Suprapubic skin (tissue), 4 donors: ENCODE measurements at regions not wholly inside any gene's neighbourhood (a gene's known extent, or its start where the extent isn't known, plus 50 kb on each side); places are given as distances from the start of the nearest gene placed in this dataset.

Experiments used
- EP300 ChIP-seq: sonication (generic); formaldehyde crosslinking; IDR thresholded peaks from one replicate; pipeline ENCODE4 v1.6.1; 2017; ENCODE audit warnings: antibody characterized with exemption
- POLR2A ChIP-seq, 2 donors: fragments of 450-650 bp; IDR thresholded peaks; one replicate each; pipeline ENCODE4 v1.6.1; 2017; ENCODE audit warnings: antibody characterized with exemption in 2 of 2, mild to moderate bottlenecking in 2 of 2, moderate library complexity in 2 of 2
- POLR2AphosphoS5 ChIP-seq, 3 donors: sonication (generic); formaldehyde crosslinking; IDR thresholded peaks; one replicate each; pipeline ENCODE4 v1.6.1; 2017; ENCODE audit warnings: antibody characterized with exemption in 3 of 3
- TF ChIP-seq, protein P1 (sequence below), 2 donors: fragments of 200-600 bp in 1 of 2; fragments of 450-650 bp in 1 of 2; sonication (generic) in 1 of 2; IDR thresholded peaks; one replicate each; pipeline ENCODE4 v1.5.1; 2016 to 2019; ENCODE audit warnings: antibody characterized with exemption in 2 of 2, mild to moderate bottlenecking in 1 of 2, moderate library complexity in 1 of 2

DNA sequence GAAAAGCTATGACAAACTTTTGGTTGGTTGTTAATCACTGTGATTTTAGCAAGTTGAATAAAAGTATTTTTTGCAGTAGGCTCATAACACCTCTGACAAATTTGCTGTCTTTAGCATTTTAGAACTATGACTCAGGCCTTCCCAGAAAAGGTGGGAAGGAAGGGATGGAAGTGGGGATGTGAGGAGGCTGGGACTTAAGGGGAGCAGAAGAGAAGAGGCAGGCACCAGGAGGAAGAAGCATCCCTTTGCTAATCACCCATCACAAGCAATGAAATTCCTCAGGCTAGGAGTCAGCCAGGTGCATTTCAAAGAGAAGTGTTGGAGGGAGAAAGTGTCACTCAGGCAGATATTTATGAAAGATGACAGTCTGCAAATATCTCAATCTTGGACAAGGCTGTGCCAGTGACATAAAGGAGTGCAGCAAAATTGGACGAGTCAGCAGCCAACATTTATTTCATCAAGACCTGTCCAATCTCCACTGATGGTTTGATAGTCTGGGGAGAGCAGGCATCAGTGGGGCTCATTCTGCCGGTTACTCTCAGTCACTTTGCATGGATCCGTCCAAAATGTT lies 337.3 kb upstream of the ARRDC4 start:
- TF ChIP-seq, protein P1, sequence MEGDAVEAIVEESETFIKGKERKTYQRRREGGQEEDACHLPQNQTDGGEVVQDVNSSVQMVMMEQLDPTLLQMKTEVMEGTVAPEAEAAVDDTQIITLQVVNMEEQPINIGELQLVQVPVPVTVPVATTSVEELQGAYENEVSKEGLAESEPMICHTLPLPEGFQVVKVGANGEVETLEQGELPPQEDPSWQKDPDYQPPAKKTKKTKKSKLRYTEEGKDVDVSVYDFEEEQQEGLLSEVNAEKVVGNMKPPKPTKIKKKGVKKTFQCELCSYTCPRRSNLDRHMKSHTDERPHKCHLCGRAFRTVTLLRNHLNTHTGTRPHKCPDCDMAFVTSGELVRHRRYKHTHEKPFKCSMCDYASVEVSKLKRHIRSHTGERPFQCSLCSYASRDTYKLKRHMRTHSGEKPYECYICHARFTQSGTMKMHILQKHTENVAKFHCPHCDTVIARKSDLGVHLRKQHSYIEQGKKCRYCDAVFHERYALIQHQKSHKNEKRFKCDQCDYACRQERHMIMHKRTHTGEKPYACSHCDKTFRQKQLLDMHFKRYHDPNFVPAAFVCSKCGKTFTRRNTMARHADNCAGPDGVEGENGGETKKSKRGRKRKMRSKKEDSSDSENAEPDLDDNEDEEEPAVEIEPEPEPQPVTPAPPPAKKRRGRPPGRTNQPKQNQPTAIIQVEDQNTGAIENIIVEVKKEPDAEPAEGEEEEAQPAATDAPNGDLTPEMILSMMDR (IDR thresholded peaks at IDR 0.05), result no peak
- TF ChIP-seq POLR2A (IDR thresholded peaks at IDR 0.05) (no peak), POLR2AphosphoS5 (IDR thresholded peaks at IDR 0.05) (no peak), EP300 (no peak)
